Lower lobe of right lung (tissue), 2 donors: ENCODE measurements at regions not wholly inside any gene's neighbourhood (a gene's known extent, or its start where the extent isn't known, plus 50 kb on each side); places are given as distances from the start of the nearest gene placed in this dataset.

Source experiments
- ATAC-seq, 2 donors: fragments of 200-7000 bp; cut with Tn5 transposase; one replicate each; pipeline ENCODE4 v1.9.1; 2020 to 2022; ENCODE audit warnings: mild to moderate bottlenecking in 2 of 2, moderate library complexity in 2 of 2
- DNase-seq: peaks from one replicate; pipeline ENCODE4 v3.0.0-alpha.2; 2020
- H3K27ac ChIP-seq: fragments of 200-600 bp; one replicate; pipeline ENCODE4 v1.8.0; 2022
- H3K27me3 ChIP-seq: fragments of 200-600 bp; one replicate; pipeline ENCODE4 v1.8.0; 2022; ENCODE audit warnings: low read depth
- H3K36me3 ChIP-seq: fragments of 200-600 bp; one replicate; pipeline ENCODE4 v1.8.0; 2022; ENCODE audit warnings: mild to moderate bottlenecking
- H3K4me1 ChIP-seq: fragments of 200-600 bp; one replicate; pipeline ENCODE4 v1.8.0; 2022
- H3K4me3 ChIP-seq: fragments of 200-600 bp; one replicate; pipeline ENCODE4 v1.8.0; 2022; ENCODE audit warnings: mild to moderate bottlenecking
- H3K9me3 ChIP-seq: fragments of 200-600 bp; one replicate; pipeline ENCODE4 v1.8.0; 2022
- intact Hi-C: fragments of 100-400 bp; cut with DNase I; formaldehyde crosslinking; loops from one replicate; pipeline ENCODE4 v1.11.0; 2022
- TF ChIP-seq, protein P1 (sequence below): fragments of 200-600 bp; IDR thresholded peaks from one replicate; pipeline ENCODE4 v1.8.0; 2022; ENCODE audit warnings: antibody characterized with exemption, mild to moderate bottlenecking
- donor health status: DM: no; HTN: yes; CAD: no; lungs with severe emphysema.

DNA sequence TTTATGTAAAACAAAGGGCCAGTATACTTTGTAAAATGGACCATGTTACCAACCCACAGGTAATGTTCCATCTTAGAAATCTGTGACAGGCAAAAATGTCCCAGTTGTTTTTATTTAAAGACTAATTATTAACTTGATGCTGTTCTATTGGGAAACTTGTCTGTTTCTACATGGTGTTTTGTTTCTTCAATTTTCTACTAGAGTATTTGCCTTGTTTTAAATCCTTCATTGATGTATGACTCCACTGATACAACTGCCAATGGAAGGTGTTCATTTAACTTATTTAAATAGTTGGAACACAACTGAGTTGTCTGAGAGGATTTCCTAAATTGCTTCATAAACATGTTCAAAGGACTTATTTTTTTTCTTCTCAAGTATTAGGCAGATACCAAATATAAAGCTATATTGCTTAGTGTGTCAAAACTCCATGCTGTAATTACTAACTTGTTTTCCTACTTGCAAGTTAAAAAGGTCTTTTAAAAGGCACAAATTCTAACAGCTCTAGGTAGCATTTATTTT is 152.0 kb upstream of the XPO1 start:
- TF ChIP-seq, protein P1, sequence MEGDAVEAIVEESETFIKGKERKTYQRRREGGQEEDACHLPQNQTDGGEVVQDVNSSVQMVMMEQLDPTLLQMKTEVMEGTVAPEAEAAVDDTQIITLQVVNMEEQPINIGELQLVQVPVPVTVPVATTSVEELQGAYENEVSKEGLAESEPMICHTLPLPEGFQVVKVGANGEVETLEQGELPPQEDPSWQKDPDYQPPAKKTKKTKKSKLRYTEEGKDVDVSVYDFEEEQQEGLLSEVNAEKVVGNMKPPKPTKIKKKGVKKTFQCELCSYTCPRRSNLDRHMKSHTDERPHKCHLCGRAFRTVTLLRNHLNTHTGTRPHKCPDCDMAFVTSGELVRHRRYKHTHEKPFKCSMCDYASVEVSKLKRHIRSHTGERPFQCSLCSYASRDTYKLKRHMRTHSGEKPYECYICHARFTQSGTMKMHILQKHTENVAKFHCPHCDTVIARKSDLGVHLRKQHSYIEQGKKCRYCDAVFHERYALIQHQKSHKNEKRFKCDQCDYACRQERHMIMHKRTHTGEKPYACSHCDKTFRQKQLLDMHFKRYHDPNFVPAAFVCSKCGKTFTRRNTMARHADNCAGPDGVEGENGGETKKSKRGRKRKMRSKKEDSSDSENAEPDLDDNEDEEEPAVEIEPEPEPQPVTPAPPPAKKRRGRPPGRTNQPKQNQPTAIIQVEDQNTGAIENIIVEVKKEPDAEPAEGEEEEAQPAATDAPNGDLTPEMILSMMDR = no peak
- no peak for ATAC-seq
- no peaks in the 10 kb centered on the region for H3K27me3 ChIP-seq

GRCh38 chr2:61689568-61689967 is 151.4 kb upstream of the XPO1 start:
- intact Hi-C loops = no loop called here
- no peak overlapping the region for H3K4me3 ChIP-seq
- no peak overlapping the region for H3K27ac ChIP-seq

More for the DNA sequence above, 152.0 kb upstream of the XPO1 start:
- no peak for DNase-seq
- peaks cover 10% of the 10 kb centered on the region for H3K4me1 ChIP-seq
- intact Hi-C loops = no loop called here
- no peaks in the 10 kb centered on the region for H3K9me3 ChIP-seq
- no peak overlapping the region for H3K4me3 ChIP-seq
- no peak overlapping the region for H3K27ac ChIP-seq
- H3K36me3 ChIP-seq = no peaks in the 10 kb centered on the region

DNA sequence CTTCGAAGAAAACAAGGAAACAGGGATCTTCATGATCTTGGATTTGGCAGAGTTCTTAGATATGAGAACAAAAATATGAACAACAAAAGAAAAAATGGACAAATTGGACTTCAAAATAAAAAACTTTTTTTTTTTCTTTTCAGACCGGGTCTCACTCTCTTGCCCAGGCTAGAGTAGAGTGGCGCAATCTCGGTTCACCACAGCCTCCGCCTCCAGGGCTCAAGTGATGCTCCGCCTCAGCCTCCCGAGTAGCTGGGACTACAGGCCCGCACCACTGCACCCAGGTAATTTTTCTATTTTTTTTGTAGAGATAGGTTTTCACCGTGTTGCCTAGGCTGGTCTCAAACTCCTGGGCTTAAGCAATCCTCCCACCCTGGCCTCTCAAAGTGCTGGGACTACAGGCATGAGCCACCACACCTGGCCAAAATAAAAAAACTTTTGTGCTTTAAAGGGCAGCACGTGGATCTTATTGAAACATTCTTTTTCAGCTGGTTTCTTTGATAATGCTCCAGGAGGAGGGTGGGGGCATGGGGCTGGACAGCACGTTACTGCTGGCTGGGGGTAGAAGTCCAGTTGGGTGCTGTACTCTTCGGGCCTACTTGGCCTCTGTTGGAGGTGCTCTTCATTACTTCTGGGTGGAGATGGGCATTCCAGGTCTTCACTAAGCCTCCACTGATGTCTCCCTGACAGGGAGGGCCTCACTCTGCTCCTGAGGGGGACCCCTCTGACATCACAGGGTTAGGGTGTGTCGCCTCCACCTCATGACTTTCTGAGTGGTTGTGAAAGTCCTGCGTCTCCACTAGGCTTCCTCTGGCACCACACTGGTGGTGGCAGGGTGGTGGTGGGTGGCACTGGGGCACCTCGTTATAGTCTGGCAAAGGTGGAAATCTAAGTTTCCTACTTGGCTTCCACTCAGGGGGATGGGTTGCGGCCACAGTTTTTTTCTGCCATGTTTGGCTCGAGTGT is 150.5 kb upstream of the XPO1 start:
- peak in 1 of 2 donors; percentile 32 for ATAC-seq
- no peaks in the 10 kb centered on the region for H3K27me3 ChIP-seq
- no peaks in the 10 kb centered on the region for H3K36me3 ChIP-seq
- no peak for DNase-seq
- no peak overlapping the region for H3K27ac ChIP-seq
- TF ChIP-seq, protein P1 = no peak
- intact Hi-C loops = no loop called here
- H3K4me3 ChIP-seq = no peak overlapping the region
- H3K9me3 ChIP-seq = no peaks in the 10 kb centered on the region
- peaks cover under 1% of the 10 kb centered on the region for H3K4me1 ChIP-seq

More at GRCh38 chr2:61689568-61689967, 151.4 kb upstream of the XPO1 start:
- TF ChIP-seq, protein P1 = no peak
- no peaks in the 10 kb centered on the region for H3K9me3 ChIP-seq
- no peaks in the 10 kb centered on the region for H3K36me3 ChIP-seq
- peaks cover 8% of the 10 kb centered on the region for H3K4me1 ChIP-seq
- ATAC-seq (peak in 1 of 2 donors; percentile 33), DNase-seq (no peak)
- H3K27me3 ChIP-seq = no peaks in the 10 kb centered on the region

DNA sequence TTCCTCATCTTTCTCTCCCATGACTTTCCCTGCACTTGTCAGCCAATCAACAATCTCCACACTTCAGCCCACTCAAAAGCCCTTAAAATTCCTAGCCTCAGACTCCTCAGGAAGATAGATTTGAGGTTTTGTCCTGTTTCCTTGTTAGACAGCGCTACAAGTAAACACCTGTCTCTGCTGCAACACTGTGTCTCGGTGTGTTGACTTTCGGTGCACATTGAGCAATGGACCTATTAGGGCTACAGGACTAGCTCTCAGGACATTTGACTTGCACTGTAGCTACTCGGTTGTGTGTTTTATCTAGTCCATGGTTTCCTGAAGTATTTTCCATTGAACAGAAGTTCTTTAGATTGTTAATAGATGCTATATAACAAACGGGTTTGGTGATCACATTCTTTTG is 140.9 kb upstream of the XPO1 start:
- no peaks in the 10 kb centered on the region for H3K36me3 ChIP-seq
- intact Hi-C loops = no loop called here
- no peaks in the 10 kb centered on the region for H3K4me1 ChIP-seq
- no peak for DNase-seq
- ATAC-seq = peak in 1 of 2 donors; percentile 70
- no peak overlapping the region for H3K4me3 ChIP-seq
- TF ChIP-seq, protein P1 = no peak
- H3K9me3 ChIP-seq = peaks cover 14% of the 10 kb centered on the region
- no peak overlapping the region for H3K27ac ChIP-seq
- no peaks in the 10 kb centered on the region for H3K27me3 ChIP-seq

- Histone ChIP-seq H3K4me1 (no peaks in the 10 kb centered on the region), H3K36me3 (no peaks in the 10 kb centered on the region), H3K9me3 (peaks cover 14% of the 10 kb centered on the region), H3K4me3 (no peak overlapping the region), H3K27ac (no peak overlapping the region), H3K27me3 (no peaks in the 10 kb centered on the region)
- DNase-seq (no peak), ATAC-seq (no peak)
- intact Hi-C loops = no loop called here
- TF ChIP-seq, protein P1 = no peak
Measured at GRCh38 chr2:61677942-61678341, 139.8 kb upstream of the XPO1 start.
